ENCODE measurements at regions not wholly inside any gene's neighbourhood (a gene's known extent, or its start where the extent isn't known, plus 50 kb on each side); places are given as distances from the start of the nearest gene placed in this dataset.

DNA sequence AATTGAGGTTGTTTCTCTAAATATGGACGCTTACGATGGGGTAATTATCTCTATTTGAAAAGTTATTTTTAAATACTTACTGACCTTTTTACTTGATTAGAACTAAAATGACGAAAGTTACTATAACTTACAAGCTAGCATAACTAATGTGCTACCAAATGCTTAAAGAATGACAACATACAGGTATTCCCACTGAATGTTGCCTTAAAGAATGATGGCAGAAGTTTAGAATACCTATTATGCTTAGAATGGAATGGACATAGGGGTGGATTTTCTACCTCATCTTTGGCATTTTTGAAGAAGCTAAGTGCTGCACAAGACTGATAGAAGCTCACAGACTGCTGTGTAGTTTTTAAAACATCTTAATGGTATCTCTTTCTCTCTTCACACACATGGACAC is 284.8 kb downstream of the THBS2 start:
- DNase-seq (ENCODE audit: low spot score): no peak

DNA sequence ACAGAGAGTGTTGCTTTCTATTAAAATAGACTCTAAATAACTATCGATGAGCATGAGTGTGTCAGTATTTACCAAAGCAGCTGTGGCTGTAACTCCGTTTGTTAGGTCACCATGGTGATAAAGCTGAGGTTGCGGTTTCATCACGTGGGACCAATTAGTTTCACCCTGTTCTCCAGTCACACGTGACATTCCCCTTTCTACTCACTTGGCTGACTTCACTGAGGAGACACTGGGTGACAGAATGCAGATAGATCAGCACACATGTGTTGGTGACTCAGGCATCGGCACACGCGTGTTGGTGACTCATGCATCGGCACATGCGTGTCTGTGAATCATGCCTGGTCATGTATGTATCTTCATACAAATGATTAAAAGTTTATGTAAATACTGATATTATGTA is 285.4 kb downstream of the THBS2 start:
- DNase-seq (ENCODE audit: low spot score): peak; percentile 36

DNA sequence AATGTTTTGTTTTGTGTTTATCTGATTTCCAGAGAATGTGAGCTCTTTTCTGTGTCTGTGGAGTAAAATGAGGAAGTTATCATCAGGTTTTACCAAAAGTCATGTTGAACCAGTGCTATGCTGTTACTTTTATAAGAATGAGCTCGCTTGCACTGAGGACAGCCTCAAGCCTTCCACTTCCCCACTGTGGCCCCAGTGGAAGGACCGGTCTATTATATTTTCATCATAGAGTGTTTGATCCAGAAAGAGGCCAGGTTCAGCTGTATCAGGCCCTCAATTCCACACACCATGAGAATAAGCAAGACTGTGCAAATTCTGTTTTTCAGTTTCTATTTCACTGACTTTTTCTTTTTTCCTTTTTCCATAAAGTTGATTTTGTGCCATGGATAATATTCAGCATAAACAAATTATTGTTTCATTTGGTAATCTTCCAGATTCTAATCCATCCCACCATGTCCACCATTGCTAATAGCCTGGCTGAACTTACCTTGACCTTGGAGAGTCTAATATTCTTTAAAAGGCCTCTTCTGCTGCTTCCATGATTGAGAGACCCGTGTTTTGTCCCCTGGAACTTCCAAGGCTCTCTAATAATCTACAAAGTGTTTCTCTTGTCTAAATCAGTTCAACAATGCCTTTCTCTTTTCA is 286.2 kb downstream of the THBS2 start:
- DNase-seq (ENCODE audit: low spot score): no peak

DNA sequence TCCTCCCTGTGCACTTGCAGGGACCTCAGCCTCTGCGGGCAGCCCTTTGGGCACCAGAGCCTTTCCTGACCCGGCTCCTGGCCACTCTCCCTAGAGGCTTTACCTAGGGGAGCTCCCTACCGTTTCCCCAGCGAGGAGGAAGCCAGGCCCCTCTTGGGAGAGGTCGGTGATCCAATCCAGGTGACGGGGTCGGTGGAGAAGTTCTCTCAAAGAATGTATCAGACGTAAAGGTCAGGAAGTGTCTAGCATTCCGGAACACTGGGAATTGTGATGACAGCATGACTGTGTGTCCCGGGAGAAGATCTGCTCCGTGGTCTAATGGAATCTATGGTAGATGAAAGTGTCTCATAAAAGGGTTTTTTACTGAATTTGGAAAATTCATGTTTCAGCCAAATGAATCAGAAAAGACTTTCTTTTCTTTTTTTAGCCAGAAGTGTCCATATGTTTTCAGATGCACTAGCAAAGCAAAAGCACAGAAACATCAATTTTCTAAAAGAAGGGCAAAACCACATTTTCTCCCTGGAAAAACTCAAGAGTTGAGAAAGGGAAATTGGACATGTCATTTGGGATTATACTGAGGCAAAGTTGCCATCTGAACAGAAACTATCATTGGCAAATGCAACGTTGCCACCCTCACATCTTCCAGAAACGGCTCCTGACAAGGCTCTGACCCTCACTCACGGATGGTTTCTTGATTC is 289.4 kb downstream of the THBS2 start:
- no peak for DNase-seq (ENCODE audit: low spot score)

DNA sequence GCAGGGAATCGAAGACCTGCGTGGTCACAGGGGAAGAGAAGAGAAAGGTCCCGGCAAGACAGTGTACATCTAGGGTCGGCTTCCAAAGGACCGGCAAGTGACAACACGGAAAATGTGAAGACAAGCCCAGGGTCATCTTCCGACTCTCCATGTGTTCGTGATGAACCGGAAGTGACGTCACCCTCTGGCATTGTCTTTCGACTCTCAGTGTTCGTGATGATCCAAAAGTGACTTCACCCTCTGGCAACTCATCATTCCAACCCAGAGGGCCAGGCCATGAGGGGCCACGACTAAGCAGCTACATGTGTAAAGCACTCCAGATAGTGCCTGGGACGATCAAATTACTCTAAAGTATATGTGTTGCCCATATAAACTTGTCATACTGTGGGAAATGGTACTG is 290.8 kb downstream of the THBS2 start:
- no peak for DNase-seq (ENCODE audit: low spot score)

DNA sequence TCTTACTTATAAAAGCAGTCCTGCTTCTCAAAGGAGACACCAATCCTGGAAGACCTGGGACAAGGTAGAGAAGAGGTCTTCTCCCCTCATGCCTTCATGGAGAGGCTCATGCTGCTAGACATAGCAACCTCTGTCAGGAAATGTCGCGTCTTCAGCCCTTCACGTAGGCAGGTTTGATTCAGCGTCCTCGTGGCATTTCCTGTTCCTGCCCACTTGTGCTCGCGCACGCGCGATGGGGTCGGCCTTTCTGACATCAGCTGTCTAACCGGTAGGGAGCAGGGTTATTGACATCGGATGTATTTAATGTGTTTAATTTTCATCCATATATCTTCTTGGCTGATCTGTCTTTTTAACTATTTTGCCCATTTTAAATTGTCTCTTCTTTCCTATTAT is 292.4 kb downstream of the THBS2 start:
- no peak for DNase-seq (ENCODE audit: low spot score)

DNA sequence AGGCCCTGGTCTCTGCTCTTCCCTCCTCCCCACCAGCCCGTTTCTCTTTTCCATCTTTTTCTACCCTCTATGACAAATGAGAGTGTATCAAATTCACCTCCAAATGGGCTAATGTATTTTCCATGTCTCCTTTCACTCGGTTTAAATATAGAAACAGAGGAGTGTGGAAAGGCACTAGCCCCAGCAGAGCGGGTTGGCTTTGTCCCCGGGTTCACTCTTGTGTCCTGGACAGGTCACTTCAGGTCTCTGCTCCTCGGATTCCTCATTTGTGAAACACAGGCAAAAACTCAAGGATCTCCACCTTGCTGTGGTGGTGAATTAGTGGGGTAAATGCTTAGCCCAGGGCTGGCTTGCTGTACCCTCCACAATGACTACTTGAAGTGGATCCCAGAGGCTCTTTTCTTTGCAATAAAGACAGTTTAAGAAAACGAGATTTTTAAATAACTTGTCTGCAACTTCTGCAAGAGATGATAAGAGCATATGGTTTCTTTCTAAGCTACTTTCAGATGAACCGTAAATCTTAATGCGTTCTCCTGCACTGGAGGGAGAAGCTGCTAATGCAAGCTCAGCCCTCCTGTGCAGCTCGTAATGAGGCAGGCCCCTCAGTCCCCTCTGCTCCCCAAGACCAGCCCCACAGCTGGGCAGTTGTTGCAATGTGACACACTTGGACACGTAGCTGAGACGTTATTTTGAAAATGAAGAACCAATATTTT is 292.9 kb downstream of the THBS2 start:
- no peak for DNase-seq (ENCODE audit: low spot score)

DNA sequence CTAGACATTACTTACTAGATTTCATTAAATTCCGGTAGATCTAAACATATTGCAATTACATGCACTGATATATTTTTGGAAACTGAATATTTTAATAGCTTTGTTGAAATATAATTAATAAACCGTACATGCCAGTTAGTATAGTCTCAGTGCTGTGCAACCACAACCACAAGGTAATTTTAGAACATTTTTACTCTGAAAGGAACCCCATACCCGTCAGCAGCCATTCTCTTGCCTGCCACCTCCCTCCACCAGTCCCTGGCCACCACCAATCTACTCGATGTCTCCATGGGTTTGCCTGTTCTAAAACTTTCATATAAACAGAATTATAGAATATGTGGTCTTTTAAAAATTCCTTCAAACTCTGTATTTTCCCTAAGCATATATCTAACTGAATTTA is 293.9 kb downstream of the THBS2 start:
- no peak for DNase-seq (ENCODE audit: low spot score)

DNA sequence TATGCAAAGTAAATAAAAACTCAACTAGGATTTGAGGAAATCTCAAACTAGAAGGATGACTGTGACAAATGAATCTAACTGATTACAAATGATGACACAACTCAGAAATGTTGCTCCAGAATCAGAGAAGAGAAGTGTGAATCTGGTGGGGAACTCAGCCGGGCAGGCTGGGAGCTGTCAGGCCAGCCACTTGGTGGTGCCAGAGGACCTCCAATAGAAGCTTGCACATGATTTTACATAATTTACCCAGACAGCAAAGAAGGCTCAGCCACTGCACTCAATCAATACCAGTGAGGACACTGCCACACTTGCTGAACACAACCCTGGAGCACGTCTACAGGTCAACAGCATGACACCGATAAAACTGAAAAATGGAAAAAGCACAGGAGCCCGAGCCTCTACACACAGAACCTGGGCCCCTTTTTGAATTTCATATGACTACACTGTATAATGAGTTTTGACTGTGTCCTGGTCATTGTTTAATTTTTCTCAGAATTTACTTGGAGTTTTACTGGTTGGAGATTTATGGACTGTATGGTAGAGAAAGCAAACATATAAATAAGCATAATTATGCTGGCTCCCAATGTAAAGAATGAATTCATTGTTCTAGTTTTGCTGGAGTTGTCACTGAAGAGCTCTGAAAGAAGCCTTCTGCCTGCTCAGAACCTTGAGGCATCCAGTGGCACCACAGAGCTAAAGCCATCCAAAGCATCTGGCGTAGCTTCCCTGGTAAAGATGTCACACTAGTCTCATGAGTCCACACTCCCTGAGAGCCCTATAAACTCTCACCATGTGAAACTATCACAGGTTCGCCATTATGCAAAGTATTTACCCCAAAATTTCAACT is 296.5 kb downstream of the THBS2 start:
- peak; percentile 64 for DNase-seq (ENCODE audit: low spot score)

DNA sequence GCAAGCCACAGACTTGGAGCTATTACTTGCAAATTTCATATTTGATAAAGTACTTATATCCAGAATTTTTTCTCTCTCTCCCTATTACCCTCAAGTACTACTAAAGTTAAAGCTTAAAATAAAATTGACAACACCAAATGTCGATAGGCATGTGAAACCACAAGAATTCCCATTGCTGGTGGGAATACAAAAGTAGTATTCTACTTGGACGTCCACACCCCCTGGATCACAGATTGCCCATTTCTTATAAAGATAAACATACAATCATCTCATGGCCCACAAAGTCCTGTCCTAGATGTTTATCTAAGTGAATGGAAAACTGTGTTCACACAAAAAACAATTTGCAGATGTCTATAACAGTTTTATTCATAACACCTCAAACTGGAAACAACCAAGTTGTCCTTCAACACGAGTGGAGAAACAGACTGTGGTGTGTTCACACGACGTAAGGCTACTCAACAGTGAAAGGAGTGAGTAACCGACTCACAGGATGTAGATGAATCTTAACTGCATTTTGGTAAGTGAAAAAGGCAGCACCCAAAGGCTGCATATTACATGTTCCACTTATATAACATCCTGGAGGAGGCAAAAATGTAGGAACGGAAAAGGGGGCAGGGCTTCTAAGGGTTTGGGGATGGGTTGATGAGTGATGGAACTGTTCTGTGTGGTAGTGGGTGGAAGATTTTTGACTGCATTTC is 297.4 kb downstream of the THBS2 start:
- no peak for DNase-seq (ENCODE audit: low spot score)

DNA sequence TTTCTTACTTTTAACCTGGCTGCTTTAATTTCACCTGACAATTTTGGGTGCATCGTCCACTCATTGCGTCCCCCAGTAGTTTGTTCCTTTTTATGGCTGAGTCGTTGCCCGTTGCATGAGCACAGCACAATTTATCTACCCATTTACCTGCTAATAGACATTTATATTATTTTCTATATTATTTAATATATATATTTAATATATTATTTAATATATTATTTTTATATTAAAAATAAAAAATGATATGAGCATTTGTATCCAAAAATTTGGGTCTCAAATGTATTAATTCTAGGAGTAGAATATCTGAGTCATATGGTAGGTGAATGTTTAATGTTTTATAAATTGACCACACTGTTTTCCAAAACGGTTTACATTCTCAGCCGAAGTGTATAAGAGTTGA is 300.2 kb downstream of the THBS2 start:
- no peak for DNase-seq (ENCODE audit: low spot score)

DNA sequence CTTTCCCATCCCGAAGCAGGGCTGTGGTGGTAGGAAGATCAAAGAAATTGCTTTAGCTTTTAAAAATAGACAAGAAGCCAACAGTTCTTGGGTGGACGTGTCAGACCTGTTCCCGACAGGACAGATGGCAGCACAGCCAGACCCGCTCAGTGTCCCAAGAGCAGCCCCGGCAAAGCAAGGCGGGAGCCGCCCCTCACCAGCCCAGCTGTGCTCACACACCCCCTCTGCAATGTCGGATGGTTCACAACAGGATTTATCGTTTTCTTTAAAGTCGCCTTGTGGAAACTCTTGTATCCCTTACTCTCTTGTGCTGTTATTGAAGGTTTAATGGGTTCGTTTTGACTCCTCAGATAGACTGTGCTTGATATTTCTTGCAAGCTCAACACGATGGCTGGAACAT is 302.4 kb downstream of the THBS2 start:
- no peak for DNase-seq (ENCODE audit: low spot score)

DNA sequence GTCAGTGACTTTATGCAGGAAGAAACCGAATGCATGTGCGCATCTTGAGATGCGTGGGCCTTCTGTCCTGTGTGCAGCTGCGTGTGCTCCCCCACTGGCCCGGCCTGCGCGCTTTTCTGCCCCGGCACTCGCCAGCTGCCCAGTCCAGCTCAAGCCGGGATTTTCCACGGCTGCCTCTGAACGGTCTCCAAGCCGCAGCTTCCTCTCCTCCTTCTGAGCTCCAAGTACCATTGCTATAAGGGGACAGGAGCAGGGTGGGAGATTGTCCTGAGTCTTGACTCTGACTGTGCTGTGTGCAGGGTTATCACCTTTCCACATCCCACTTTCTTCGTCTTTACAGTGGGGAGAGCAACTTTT is 302.8 kb downstream of the THBS2 start:
- no peak for DNase-seq (ENCODE audit: low spot score)

DNA sequence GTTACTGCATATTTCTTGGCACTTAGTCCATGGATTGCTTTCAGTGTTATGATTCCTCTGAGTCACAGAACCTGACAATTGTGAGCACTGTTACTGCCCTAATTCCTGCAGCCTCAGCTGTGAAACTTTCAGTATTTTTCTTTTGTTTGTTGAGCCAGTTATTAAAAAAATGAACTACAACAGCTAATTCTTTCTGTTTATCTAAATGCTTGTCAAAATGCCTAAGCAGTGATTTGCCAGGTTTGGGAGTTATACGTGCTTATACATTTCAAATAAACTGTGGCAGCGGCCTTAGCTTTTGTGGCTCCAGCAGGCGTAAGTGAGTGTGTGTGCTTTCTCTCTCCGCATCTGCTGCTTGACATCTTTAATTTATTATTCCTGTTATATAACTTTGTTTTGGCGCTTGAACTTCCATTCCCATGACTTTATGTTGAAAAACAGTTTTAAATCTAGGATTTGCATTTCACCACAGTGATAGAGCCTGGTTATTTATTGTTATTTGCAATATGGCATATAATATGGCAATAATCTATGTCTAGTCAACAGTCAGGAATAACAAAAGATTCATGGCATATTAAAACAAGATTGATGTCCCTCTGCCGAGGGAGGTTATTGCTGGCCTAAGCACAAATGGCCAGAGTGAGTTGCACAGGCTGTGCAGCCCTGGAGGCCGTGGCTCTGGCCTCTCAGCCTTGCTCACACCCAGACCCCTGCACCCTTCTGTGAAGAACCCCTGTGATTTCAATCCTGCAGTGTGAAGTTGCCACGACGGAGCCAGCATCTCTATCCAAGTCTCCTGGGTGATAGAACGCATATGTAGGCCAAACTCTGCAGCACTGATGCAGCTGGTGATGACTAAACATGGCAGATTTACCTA is 303.4 kb downstream of the THBS2 start:
- no peak for DNase-seq (ENCODE audit: low spot score)

DNA sequence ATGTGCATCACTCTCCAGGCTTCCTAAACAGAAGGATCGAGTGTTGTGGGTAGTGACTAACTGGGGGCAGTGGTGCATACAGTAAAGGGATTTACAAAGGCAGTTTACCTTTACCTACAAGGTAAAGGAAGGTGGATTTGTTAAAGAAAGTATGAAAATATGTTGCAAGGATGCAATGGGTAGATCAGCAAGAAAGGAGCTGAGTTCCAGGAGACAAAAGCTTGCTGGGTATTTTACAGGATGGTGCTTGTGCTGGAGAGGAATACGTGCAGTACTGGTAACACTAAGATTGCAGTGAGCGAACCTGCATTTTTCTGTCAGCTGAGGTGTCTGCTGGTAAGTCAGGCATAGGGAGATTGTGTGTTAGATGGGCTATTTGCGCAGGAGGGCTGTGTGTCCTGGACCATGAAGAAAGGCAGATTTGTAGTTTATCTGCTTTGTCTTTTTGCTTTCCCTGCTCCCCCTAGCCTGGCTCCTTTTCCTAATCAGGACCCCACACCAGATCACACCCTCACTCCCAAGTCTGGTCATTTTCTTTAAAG is 304.6 kb downstream of the THBS2 start:
- no peak for DNase-seq (ENCODE audit: low spot score)

DNA sequence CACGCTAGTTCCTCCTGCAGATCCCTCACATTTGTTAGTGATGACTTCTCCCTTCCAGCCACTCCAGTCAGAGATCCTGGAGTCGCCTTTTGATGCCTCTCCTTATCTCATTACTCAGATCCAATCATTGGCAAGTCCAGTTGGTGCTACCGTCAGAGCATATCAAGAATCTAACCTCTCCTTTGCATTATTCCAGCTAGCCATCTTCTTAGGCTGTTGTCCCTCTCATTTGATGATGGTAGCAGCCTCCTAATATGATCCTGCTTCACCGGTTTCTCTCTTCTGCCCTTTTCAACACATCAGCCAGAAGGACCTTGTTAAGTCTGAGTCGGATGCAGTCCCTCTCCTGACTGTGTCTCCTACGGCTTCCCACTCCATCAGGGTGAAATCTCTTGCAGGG is 305.6 kb downstream of the THBS2 start:
- DNase-seq (ENCODE audit: low spot score): no peak

DNA sequence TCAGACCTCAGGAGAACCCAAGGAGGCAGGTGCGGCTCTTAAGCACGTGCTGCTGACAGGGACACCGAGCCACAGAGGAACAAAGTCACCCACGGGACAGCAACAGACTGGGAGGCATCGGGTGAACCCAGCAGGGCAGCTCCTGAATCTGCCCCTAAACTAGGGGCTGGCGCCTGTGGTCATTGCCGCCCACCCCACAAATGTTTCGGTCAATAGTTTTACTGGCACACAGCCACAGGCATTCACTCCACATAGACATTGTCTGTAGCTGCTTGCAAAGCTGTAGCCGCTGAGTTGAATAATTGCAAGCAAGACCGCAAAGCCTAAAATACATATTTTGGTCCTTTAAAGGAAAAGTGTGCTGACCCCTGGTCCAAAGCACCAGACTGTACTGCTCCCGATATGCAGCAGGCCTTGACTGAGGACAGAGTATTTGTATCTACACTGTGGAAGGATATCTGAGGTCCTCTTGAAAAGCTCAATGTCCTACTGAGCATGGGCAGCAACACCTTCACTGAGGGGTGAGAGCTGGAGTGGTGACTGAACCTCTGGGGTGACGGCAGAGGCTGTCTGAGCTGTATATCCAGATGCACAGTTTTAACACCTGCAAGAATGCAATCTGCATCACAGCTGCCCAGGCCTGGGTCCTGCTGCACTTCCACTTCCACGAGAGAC is 310.3 kb downstream of the THBS2 start:
- DNase-seq (ENCODE audit: low spot score): no peak

DNA sequence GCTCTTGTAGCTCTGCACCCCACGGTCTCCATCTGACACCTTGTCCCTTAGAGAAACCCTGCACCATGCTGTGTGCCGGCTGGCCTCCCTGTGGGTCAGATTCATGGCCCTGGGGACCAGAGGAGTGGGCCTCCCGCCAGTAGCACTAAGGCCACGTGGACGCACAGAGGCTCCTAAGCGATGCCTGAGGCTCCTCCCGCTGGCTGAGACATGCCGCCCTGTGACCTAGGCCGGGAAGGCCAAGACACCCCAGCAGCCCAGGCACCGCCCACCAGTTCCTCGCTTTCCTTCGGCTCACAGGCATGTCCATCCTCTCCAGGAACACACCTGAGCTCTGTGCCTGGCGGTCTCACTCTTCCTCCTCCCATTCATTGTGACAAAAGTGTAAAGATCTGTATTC is 311.0 kb downstream of the THBS2 start:
- DNase-seq (ENCODE audit: low spot score): no peak

DNA sequence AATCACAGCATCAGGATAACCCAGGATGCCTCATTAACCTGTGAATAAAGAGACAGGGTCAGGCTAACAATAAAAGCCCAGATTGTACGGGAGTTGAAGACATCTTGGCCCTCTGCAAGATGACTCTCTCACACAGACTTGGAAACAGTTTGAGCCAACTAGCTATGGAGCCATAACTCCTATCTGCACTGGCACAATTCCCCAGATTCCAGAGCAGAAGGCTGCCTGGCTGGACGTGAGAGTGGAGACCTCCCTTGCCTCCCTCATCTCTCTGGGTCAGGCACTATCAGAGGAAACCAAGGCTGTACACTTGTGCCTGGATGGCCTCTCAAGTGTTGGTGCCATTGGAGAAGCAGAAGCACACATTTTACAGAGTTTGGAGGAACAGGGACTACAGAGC is 312.6 kb downstream of the THBS2 start:
- DNase-seq (ENCODE audit: low spot score): no peak

DNA sequence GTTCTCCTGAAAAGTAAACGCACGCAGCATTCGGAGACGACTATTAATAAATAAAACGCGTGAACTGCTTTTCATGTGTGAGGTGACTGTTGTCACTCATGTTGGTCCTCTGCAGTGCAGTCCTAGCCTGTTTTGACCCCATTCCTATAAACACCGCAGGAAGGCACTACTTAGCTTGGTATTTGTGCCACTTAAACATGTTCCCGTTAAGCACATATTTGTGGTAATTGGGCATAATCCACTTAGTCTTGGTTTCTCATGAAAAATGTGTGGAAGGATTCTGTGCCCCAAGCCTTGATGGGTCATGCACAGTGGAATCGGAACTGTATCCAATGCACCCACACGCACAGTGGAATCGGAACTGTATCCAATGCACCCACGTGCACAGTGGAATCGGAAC is 313.9 kb downstream of the THBS2 start:
- DNase-seq (ENCODE audit: low spot score): no peak
